Calu3 (cell line): ENCODE measurements at regions not wholly inside any gene's neighbourhood (a gene's known extent, or its start where the extent isn't known, plus 50 kb on each side); places are given as distances from the start of the nearest gene placed in this dataset.

ENCODE experiments used
- BruUV-seq: library from RNA; stranded (reverse); fragments of 400-500 nt; replicated peaks from 2 replicates; lab custom pipeline; 2021; lab: Mats Ljungman, UMichigan
- CTCF ChIA-PET: fragments of 300-600 bp; sonication (Branson Sonifier 250); formaldehyde crosslinking; loops from one replicate; lab custom pipeline; 2022; ENCODE audit warnings: antibody characterized with exemption; lab: Charles Lee
- DNase-seq: peaks from one replicate; pipeline ENCODE4 v3.0.0; 2022
- H3K27ac Mint-ChIP-seq: one replicate; pipeline ENCODE4 v1.8.0; 2022; ENCODE audit warnings: mixed read lengths; ENCODE audit not compliant: unreplicated experiment
- H3K27me3 Mint-ChIP-seq: one replicate; pipeline ENCODE4 v1.8.0; 2022; ENCODE audit warnings: mixed read lengths; ENCODE audit not compliant: unreplicated experiment
- H3K36me3 Mint-ChIP-seq: one replicate; pipeline ENCODE4 v1.8.0; 2022; ENCODE audit warnings: mild to moderate bottlenecking, moderate library complexity, mixed read lengths; ENCODE audit not compliant: insufficient read depth, unreplicated experiment
- H3K4me1 Mint-ChIP-seq: one replicate; pipeline ENCODE4 v1.8.0; 2022; ENCODE audit warnings: mild to moderate bottlenecking, low read depth, mixed read lengths; ENCODE audit not compliant: unreplicated experiment
- H3K4me3 Mint-ChIP-seq: one replicate; pipeline ENCODE4 v1.8.0; 2022; ENCODE audit warnings: mild to moderate bottlenecking, low read depth, moderate library complexity, mixed read lengths; ENCODE audit not compliant: unreplicated experiment
- H3K9me3 Mint-ChIP-seq: one replicate; pipeline ENCODE4 v1.8.0; 2022; ENCODE audit warnings: low read depth, mixed read lengths; ENCODE audit not compliant: unreplicated experiment
- intact Hi-C: fragments of 100-400 bp; cut with micrococcal nuclease; formaldehyde crosslinking; loops from one replicate; pipeline ENCODE4 v1.10.0; 2022; ENCODE audit not compliant: unreplicated experiment
- TF ChIP-seq, protein P1 (sequence below): fragments of 200-600 bp; IDR thresholded peaks from one replicate; pipeline ENCODE4 v1.8.0; 2022; ENCODE audit warnings: antibody characterized with exemption; ENCODE audit not compliant: unreplicated experiment

DNA sequence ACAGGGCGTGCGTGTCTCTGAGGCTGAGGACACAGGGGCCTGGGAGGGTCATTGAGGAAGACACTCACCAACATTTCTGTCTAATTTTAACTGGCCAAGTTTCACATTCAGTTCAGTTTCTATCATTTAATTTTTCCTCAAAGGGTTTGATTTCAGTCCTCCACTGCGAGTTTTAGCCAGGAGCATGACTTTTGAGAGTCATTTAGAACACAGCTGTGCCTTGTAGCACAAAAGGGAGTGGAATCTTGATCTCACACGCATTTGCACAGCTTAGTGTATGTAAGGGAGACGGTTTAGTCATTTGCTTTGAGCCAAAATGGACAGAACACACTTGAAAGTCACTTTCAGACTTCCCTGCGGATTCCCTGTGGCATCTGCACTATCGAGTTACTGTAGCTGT is 1090.8 kb downstream of the BCL11B start:
- DNase-seq: no peak
- Mint-ChIP-seq H3K9me3 (peaks cover 5% of the 10 kb centered on the region), H3K27me3 (no peaks in the 10 kb centered on the region), H3K36me3 (no peaks in the 10 kb centered on the region), H3K27ac (no peak overlapping the region), H3K4me3 (no peak overlapping the region), H3K4me1 (no peaks in the 10 kb centered on the region)
- BruUV-seq: no TSS peak
- TF ChIP-seq, protein P1, sequence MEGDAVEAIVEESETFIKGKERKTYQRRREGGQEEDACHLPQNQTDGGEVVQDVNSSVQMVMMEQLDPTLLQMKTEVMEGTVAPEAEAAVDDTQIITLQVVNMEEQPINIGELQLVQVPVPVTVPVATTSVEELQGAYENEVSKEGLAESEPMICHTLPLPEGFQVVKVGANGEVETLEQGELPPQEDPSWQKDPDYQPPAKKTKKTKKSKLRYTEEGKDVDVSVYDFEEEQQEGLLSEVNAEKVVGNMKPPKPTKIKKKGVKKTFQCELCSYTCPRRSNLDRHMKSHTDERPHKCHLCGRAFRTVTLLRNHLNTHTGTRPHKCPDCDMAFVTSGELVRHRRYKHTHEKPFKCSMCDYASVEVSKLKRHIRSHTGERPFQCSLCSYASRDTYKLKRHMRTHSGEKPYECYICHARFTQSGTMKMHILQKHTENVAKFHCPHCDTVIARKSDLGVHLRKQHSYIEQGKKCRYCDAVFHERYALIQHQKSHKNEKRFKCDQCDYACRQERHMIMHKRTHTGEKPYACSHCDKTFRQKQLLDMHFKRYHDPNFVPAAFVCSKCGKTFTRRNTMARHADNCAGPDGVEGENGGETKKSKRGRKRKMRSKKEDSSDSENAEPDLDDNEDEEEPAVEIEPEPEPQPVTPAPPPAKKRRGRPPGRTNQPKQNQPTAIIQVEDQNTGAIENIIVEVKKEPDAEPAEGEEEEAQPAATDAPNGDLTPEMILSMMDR: no peak
- CTCF ChIA-PET: no interaction called here
- intact Hi-C loops: no loop called here

DNA sequence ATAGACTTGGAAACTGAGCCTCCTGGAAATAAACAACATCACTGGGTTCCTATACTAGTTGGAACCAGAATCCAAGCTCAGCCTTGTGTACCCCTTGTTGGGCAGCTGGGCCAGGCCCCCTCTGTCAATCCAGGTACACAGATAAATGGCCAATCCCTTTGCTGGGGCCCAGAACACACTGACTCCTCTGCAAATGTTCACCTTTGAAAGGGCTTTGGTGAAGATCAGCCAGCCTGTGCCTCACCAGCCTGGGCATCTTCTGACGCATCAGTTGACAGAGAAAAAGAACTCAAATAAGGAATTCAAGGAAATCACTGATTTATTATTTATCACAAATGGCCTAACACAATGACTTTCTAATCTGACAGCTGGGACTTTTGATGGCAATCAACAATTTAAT is 1090.2 kb downstream of the BCL11B start:
- DNase-seq: no peak
- H3K36me3 Mint-ChIP-seq: no peaks in the 10 kb centered on the region
- intact Hi-C loops: no loop called here
- TF ChIP-seq, protein P1: no peak
- no peak overlapping the region for H3K27ac Mint-ChIP-seq
- CTCF ChIA-PET: no interaction called here
- peaks cover 5% of the 10 kb centered on the region for H3K9me3 Mint-ChIP-seq
- no peak overlapping the region for H3K4me3 Mint-ChIP-seq
- no peaks in the 10 kb centered on the region for H3K4me1 Mint-ChIP-seq
- H3K27me3 Mint-ChIP-seq: no peaks in the 10 kb centered on the region
- BruUV-seq: no TSS peak

DNA sequence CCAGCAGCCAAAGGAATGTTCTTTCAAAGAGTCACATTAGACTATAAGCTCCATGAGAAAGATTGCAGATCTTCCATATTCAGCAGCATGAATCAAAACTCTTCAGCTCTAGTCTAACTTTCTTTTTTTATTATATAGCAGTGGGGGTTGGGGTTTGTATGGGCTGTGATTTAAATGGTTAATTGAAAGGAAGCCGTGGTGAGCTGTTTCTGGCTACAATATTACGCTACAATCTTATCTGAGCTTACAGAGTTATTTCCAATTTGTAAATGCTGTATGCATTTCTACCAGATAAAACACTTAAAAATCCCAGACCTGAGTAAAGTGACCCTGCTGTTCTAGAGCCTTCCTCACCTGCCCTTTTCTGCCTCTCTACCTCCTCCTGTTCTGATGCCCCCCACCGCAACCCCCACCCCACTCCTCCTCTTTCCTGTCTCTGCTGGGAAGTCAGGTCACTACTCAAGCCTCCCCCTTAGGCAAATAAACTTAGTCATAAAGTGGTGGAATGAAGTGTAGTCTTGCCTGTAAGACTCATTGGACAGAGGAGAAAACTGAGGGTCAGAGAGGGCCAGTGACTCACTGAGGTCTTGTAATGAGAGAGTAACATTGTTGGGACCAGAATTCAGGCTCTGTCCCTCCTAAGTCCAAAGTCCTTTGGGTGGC is 1089.5 kb downstream of the BCL11B start:
- CTCF ChIA-PET: no interaction called here
- intact Hi-C loops: no loop called here
- peaks cover 5% of the 10 kb centered on the region for H3K9me3 Mint-ChIP-seq
- H3K27me3 Mint-ChIP-seq: no peaks in the 10 kb centered on the region
- TF ChIP-seq, protein P1: no peak
- no peak overlapping the region for H3K4me3 Mint-ChIP-seq
- H3K36me3 Mint-ChIP-seq: no peaks in the 10 kb centered on the region
- no TSS peak for BruUV-seq
- DNase-seq: no peak
- no peak overlapping the region for H3K27ac Mint-ChIP-seq
- no peaks in the 10 kb centered on the region for H3K4me1 Mint-ChIP-seq

- no peak for DNase-seq
- intact Hi-C loops: no loop called here
- Mint-ChIP-seq H3K4me1 (no peaks in the 10 kb centered on the region), H3K27me3 (no peaks in the 10 kb centered on the region), H3K27ac (no peak overlapping the region), H3K4me3 (no peak overlapping the region), H3K9me3 (peaks cover 7% of the 10 kb centered on the region), H3K36me3 (no peaks in the 10 kb centered on the region)
- TF ChIP-seq, protein P1: no peak
- CTCF ChIA-PET: no interaction called here
- no TSS peak for BruUV-seq
Observed at GRCh38 chr14:98183556-98183955, 1088.4 kb downstream of the BCL11B start.
